ENCODE measurements at regions not wholly inside any gene's neighbourhood (a gene's known extent, or its start where the extent isn't known, plus 50 kb on each side); places are given as distances from the start of the nearest gene placed in this dataset.

GRCh38 chr16:73426433-73427160 lies 378.7 kb upstream of the ZFHX3 start:
- ATAC-seq (ENCODE audit: insufficient read depth, low FRiP score) (no peak), DNase-seq (peak in 1 of 3 donors; percentile 37)
- peaks cover 0 to 3% (median 0%) of the 10 kb centered on the region in 3 donors for H3K27me3 ChIP-seq (ENCODE audit: control insufficient read depth in 3 of 3, insufficient read depth in 3 of 3, low read length in 2 of 3)
- no peak overlapping the region for H3K9ac ChIP-seq (ENCODE audit: insufficient read depth in 1 of 2, low read length in 2 of 2)
- H3K27ac ChIP-seq (ENCODE audit: low read depth in 1 of 2, low read length in 1 of 2) = no peak overlapping the region
- H3K4me1 ChIP-seq (ENCODE audit: control insufficient read depth in 5 of 5, insufficient read depth in 5 of 5, low read length in 5 of 5) = no peaks in the 10 kb centered on the region
- no peak overlapping the region for H3K4me3 ChIP-seq
- H3K9me3 ChIP-seq (ENCODE audit: control insufficient read depth in 4 of 4, insufficient read depth in 3 of 4, low read length in 3 of 4) = no peaks in the 10 kb centered on the region
- 68 to 69% methylated on average over 7 of the region's 7 CpGs for WGBS, 2 donors
- no peaks in the 10 kb centered on the region for H3K36me3 ChIP-seq (ENCODE audit: control insufficient read depth in 4 of 4, insufficient read depth in 4 of 4, low read length in 4 of 4)
- TF ChIP-seq, protein P1, sequence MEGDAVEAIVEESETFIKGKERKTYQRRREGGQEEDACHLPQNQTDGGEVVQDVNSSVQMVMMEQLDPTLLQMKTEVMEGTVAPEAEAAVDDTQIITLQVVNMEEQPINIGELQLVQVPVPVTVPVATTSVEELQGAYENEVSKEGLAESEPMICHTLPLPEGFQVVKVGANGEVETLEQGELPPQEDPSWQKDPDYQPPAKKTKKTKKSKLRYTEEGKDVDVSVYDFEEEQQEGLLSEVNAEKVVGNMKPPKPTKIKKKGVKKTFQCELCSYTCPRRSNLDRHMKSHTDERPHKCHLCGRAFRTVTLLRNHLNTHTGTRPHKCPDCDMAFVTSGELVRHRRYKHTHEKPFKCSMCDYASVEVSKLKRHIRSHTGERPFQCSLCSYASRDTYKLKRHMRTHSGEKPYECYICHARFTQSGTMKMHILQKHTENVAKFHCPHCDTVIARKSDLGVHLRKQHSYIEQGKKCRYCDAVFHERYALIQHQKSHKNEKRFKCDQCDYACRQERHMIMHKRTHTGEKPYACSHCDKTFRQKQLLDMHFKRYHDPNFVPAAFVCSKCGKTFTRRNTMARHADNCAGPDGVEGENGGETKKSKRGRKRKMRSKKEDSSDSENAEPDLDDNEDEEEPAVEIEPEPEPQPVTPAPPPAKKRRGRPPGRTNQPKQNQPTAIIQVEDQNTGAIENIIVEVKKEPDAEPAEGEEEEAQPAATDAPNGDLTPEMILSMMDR (IDR thresholded peaks at IDR 0.05; ENCODE audit: control extremely low read depth, extremely low read depth) = no peak

GRCh38 chr16:73420676-73421075 lies 372.7 kb upstream of the ZFHX3 start:
- Histone ChIP-seq H3K36me3 (ENCODE audit: control insufficient read depth in 4 of 4, insufficient read depth in 4 of 4, low read length in 4 of 4) (no peaks in the 10 kb centered on the region), H3K27me3 (ENCODE audit: control insufficient read depth in 3 of 3, insufficient read depth in 3 of 3, low read length in 2 of 3) (no peaks in the 10 kb centered on the region), H3K4me3 (no peak overlapping the region), H3K27ac (ENCODE audit: low read depth in 1 of 2, low read length in 1 of 2) (no peak overlapping the region), H3K9ac (ENCODE audit: insufficient read depth in 1 of 2, low read length in 2 of 2) (no peak overlapping the region), H3K4me1 (ENCODE audit: control insufficient read depth in 5 of 5, insufficient read depth in 5 of 5, low read length in 5 of 5) (peaks cover 0 to 23% (median 4%) of the 10 kb centered on the region in 5 donors), H3K9me3 (ENCODE audit: control insufficient read depth in 4 of 4, insufficient read depth in 3 of 4, low read length in 3 of 4) (peaks cover 0 to 2% (median 0%) of the 10 kb centered on the region in 4 donors)
- WGBS, 2 donors = 69 to 78% methylated on average over 7 of the region's 7 CpGs
- no peak for ATAC-seq (ENCODE audit: insufficient read depth, low FRiP score)
- no peak for DNase-seq
- TF ChIP-seq, protein P1 (IDR thresholded peaks at IDR 0.05; ENCODE audit: control extremely low read depth, extremely low read depth) = no peak

GRCh38 chr16:73420244-73420643 lies 372.3 kb upstream of the ZFHX3 start:
- H3K27ac ChIP-seq (ENCODE audit: low read depth in 1 of 2, low read length in 1 of 2) = no peak overlapping the region
- H3K27me3 ChIP-seq (ENCODE audit: control insufficient read depth in 3 of 3, insufficient read depth in 3 of 3, low read length in 2 of 3) = no peaks in the 10 kb centered on the region
- no peak overlapping the region for H3K4me3 ChIP-seq
- DNase-seq (no peak), ATAC-seq (ENCODE audit: insufficient read depth, low FRiP score) (no peak)
- WGBS, 2 donors = 86 to 91% methylated on average over 8 of the region's 8 CpGs
- peaks cover 0 to 23% (median 4%) of the 10 kb centered on the region in 5 donors for H3K4me1 ChIP-seq (ENCODE audit: control insufficient read depth in 5 of 5, insufficient read depth in 5 of 5, low read length in 5 of 5)
- TF ChIP-seq, protein P1 (IDR thresholded peaks at IDR 0.05; ENCODE audit: control extremely low read depth, extremely low read depth) = no peak
- no peak overlapping the region for H3K9ac ChIP-seq (ENCODE audit: insufficient read depth in 1 of 2, low read length in 2 of 2)
- H3K36me3 ChIP-seq (ENCODE audit: control insufficient read depth in 4 of 4, insufficient read depth in 4 of 4, low read length in 4 of 4) = no peaks in the 10 kb centered on the region
- peaks cover 0 to 2% (median 0%) of the 10 kb centered on the region in 4 donors for H3K9me3 ChIP-seq (ENCODE audit: control insufficient read depth in 4 of 4, insufficient read depth in 3 of 4, low read length in 3 of 4)

All from lung (tissue), 11 donors.